HUDEP-2 (cell line): ENCODE measurements at regions not wholly inside any gene's neighbourhood (a gene's known extent, or its start where the extent isn't known, plus 50 kb on each side); places are given as distances from the start of the nearest gene placed in this dataset.

Experiments
- DNase-seq, 76 experiments: peaks; one replicate each; lab custom pipeline; 2025; ENCODE audit not compliant: unreplicated experiment in 76 of 76; lab: John Stamatoyannopoulos, UW

DNA sequence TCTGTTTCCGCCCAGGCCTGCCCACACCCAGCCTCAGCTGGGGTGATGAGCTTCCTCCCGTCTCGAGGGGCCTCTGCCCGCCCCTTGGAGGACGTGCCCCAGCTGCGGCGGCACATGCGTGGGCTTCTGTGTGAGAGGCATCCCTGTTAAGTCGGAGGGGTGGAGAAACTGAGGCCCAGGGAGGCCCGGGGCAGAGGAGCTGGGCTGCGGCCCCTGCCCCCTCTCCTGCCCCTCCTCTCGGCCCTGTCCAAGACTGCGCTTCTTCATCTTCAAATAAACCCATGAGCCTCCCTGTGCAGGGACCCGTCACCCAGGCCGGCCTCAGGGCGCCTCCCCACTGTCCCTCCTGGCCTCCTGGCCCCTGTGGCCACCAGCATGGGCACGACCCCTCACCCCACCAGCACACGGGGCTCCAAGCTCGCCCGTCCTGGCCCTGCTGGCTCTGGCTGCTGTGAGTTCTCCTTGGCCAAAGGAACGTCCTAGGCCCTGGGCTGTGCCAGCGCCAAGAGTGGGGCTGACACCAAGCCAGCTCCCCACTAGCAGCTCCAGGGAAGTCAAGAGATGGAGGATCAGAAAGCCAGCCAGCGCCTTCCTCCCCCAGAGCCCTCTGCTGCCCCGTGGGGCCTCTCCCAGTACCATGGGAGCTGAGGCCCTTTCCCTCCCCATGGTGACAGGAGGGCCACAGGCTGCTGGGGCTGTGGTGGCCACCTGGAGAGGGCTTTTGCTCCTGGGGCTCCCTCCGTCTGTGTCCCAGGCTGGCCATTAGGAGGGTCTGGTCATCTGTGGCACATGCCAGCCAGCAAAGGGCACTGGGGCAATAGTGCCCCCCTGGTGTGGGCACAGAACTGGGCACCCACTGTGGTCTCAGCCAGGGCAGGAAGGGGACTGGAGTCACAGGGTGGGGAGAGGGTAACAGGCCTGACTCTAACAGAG, 180.4 kb downstream of the KIF26A start:
- no peak for DNase-seq

- no peak for DNase-seq
Observed at GRCh38 chr14:104319491-104320241, 181.3 kb downstream of the KIF26A start.

DNA sequence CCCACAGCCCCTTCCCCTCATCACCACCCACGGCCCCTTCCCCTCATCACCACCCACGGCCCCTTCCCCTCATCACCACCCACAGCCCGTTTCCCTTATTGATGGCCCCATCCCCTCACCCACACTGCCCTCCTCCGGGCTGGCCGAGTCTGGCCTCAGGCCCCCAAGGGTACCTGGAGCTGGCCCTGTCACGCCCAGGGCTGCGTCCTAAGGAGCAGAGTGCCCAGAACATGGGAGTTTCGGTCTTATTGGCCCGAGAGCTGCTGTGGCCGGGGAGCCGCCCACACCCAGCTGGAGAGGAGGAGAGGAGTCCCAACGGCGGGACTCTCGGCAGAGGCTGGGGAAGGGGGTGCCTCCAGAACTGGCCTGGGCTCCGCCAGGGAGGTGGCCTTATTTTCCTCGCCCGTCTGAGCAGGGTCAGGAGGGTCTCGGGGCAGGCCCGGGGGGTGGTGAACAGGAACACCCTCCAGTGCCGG, 182.3 kb downstream of the KIF26A start:
- no peak for DNase-seq

DNA sequence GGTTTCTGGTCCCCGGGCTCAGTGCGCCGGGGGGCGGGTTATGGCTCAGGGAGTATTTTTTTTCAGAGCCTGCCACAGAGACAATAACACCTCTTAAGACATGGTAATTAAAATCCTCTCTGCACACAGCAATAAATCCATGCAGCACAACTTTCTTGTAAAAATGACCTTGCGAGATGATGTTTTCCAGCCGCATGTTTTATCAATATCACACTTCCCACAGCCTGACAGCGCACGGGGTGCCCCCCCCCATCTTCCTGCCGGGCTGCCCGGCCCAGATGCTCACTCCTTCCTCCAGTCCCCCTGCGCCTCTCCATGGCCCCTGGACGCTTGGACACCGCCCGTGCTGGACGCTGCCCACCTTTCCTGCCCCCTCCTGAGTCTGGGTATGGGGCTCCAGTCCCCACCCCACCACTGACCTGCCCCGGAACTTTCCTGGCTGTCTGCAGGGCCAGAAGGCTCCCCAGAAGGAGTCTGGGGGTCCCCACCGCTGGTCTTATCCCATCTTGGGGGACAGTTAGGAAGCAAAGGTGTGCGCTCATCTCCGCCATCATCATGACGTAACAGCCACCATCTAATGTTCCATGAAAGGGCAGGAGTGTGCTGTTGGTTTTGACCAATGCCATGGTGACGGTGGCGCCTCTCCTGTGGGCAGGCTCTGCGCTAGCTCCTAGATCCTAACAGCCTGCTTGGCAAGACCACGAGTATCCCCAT, 182.9 kb downstream of the KIF26A start:
- DNase-seq: no peak

DNA sequence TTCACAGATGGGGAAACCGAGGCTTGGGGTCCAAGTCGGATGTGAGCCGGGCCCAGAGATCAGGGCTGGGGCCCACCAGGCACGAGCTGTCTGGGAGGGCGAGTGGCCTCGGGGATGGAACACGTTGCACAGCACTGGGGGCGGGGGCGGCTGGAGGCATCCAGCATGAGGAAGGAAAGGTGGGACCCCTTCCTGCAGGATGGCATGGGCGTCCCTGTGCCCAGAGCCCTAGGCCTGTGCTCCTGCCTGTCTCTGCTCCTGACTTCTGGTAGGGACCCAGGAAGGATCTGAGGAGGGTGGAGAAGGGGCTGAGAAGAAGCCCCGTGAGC, 183.4 kb downstream of the KIF26A start:
- DNase-seq: no peak

- no peak for DNase-seq
Observed at GRCh38 chr14:104322531-104323366, 184.4 kb downstream of the KIF26A start.

- DNase-seq: no peak
Observed at GRCh38 chr14:104323551-104324175, 185.3 kb downstream of the KIF26A start.

- DNase-seq: no peak
Observed at GRCh38 chr14:104326848-104327247, 188.5 kb downstream of the KIF26A start.

DNA sequence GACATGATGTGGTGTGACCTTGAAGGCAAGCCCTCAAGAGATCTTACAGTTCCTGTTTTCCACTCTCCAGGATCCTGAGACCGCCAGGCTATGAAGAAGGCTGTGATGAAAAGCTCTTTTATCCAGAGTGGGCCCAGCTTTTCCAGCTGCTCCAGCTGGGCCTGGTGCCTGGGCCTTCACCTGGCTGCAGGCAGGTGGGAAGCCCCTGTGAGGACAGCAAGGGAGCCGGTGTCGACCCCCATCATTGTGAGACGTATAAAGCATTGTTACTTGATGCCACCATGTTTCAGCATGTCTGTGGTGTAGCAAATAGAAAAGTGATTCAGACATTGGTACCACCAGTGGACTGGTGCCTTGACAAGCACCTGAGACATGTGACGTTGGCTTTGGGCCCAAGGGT, 190.2 kb downstream of the KIF26A start:
- no peak for DNase-seq

DNA sequence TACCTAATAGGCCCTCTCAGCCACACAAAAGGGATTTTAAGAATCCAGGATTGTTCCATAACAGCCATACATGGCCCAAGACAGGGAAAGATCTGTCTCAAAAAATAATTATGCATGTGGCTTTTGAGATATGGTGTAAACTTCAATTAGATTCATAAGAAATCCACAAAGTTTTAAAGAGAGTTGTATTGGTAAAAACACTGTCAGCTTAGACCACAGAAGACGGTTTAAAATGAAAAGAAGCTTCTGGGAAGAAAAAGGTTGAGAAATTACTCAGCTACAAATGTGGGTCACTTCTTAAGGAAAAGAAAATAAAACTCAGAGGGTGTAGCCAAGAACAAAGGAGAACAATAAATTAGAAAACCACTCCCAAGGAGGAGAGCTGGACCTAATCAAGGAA, 191.4 kb downstream of the KIF26A start:
- DNase-seq: no peak

- DNase-seq: peak in 2 of 76 experiments; percentile 1 to 2
Observed at GRCh38 chr14:104331871-104332605, 193.7 kb downstream of the KIF26A start.

DNA sequence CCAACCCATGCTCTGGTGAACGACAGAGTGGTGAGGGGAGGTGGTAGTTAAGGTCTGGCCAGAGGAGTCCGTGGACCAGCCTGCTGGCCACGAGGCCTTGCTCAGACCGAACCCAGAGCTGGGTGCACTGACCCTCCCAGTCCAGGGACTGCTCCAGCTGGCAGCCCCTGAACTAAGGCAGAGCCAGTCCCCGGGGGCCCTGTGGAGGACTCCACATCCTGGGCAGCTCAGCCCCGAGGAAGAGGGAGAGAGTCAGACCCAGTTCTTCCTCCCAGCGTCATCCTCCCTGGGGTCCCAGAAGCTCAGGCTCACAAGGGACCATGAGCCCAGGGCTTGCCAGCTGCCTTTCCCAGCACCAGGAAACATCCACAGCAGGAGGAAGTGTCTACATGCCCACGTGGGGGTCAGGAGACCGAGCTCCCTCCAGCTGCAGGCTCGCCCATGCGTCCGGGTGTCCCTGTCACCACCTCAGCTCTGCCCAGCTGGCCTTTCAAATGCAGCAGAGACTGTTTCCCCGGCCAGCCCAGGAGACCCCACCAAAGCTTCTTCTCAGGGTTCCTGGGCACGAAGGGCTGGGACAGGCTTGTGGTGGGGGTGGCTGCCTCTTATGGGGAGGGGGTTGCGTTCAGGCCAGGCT, 194.4 kb downstream of the KIF26A start:
- DNase-seq: no peak

DNA sequence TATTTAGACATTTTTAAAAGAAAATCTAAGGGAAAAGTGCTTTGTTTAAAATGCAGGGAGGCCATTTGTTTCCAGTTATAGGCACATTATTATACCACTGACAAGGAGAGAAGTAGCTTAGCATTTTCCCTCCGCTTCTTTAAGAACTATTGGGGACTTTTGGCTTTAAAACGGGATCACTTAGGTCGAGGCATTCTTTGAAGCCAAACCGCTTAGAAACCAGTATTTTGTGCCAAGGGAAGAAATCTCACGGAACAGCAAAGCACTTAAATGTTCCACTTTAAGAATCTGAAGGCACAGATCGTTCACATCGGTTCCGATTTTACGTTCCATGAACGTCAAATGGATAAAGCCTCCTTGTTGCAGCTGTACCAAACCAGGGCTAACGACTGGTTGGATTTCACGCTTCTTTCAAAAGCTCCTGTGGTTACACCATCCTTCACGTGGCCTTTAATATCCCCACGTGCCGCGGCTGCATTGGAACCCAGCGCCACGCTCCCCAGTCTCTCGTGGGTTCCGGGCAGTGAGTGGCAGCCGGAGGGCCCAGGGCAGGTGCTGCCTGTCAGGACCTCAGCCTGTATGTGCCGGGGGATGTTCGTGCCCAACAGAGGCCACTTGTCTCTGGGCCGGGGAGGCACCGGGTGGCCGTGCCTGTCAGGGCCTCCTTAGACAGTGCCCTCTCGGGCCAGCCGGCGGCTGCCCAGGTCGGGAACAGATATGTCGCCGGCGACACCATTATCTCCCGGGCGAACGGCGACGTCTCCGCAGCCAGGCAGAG, 195.4 kb downstream of the KIF26A start:
- no peak for DNase-seq

GRCh38 chr14:104334424-104335161, 196.2 kb downstream of the KIF26A start:
- no peak for DNase-seq

DNA sequence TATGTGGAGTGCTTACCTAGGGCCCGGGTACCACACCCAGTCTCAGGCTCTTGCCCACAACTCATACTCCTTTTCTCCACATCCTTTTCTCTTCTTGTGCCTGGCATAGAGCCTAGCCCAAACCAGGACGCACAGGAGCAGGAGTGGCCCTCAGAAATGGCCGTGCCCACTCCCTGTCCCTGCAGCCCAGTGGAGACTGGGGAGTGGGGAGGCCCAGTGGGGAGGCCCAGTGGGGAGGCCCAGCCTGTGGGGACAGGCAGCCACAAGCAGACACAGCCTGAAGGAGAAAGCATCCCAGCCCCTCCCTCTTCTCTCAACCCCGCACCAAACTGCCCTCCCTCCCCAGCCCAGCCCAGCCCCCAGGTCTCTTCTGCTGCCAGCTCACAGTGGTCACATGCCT, 196.8 kb downstream of the KIF26A start:
- no peak for DNase-seq

DNA sequence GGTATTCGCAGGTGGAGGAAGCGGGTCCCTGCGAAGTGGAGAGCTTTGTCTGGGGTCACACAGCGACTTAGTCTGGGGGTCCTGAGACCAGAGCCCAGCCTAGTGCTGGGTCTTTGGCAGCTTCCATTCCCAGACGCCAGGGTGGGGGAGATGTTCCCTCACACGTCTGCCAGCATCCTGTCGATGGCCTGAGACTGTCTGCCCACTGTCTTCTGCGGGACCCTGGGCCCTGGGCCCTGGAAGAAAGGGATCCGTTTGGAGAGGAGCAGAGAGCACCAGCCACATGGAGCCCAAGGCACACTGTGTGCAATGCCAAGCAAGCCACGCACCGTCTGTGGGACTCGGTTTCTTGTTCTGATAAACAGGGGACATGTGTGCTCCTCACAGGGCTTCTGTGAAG, 197.2 kb downstream of the KIF26A start:
- DNase-seq: no peak

GRCh38 chr14:104337351-104337750, 199.0 kb downstream of the KIF26A start:
- no peak for DNase-seq
